ENCODE measurements at regions not wholly inside any gene's neighbourhood (a gene's known extent, or its start where the extent isn't known, plus 50 kb on each side); places are given as distances from the start of the nearest gene placed in this dataset.

GRCh38 chr10:128318366-128318765 lies 192.1 kb upstream of the MKI67 start:
- Mint-ChIP-seq H3K27me3 (peaks cover 20% of the 10 kb centered on the region), H3K27ac (no peak overlapping the region), H3K4me1 (no peaks in the 10 kb centered on the region), H3K4me3 (no peak overlapping the region), H3K36me3 (ENCODE audit: low read depth) (no peaks in the 10 kb centered on the region)
- ATAC-seq (no peak), DNase-seq (no peak)
- no peaks in the 10 kb centered on the region for H3K9me3 ChIP-seq (ENCODE audit: control insufficient read depth, low read length, poor library complexity, severe bottlenecking)

- Mint-ChIP-seq H3K4me1 (no peaks in the 10 kb centered on the region), H3K36me3 (ENCODE audit: low read depth) (no peaks in the 10 kb centered on the region), H3K4me3 (no peak overlapping the region), H3K27me3 (peaks cover 21% of the 10 kb centered on the region), H3K27ac (no peak overlapping the region)
- DNase-seq (no peak), ATAC-seq (no peak)
- H3K9me3 ChIP-seq (ENCODE audit: control insufficient read depth, low read length, poor library complexity, severe bottlenecking), result no peaks in the 10 kb centered on the region
Observed at GRCh38 chr10:128318913-128319312, 192.7 kb upstream of the MKI67 start.

- Mint-ChIP-seq H3K4me3 (no peak overlapping the region), H3K4me1 (no peaks in the 10 kb centered on the region), H3K27ac (no peak overlapping the region), H3K36me3 (ENCODE audit: low read depth) (no peaks in the 10 kb centered on the region), H3K27me3 (peaks cover 35% of the 10 kb centered on the region)
- H3K9me3 ChIP-seq (ENCODE audit: control insufficient read depth, low read length, poor library complexity, severe bottlenecking), result no peaks in the 10 kb centered on the region
- ATAC-seq, result no peak
- DNase-seq, result no peak
Observed at GRCh38 chr10:128322106-128322505, 195.9 kb upstream of the MKI67 start.

- ATAC-seq (no peak), DNase-seq (no peak)
- H3K4me1 Mint-ChIP-seq, result no peaks in the 10 kb centered on the region
- H3K4me3 Mint-ChIP-seq, result no peak overlapping the region
- no peaks in the 10 kb centered on the region for H3K36me3 Mint-ChIP-seq (ENCODE audit: low read depth)
- H3K9me3 ChIP-seq (ENCODE audit: control insufficient read depth, low read length, poor library complexity, severe bottlenecking), result no peaks in the 10 kb centered on the region
- no peak overlapping the region for H3K27ac Mint-ChIP-seq
- H3K27me3 Mint-ChIP-seq, result peaks cover 36% of the 10 kb centered on the region
Observed at GRCh38 chr10:128322950-128323349, 196.7 kb upstream of the MKI67 start.

GRCh38 chr10:128324058-128324827 lies 198.0 kb upstream of the MKI67 start:
- H3K27ac Mint-ChIP-seq, result no peak overlapping the region
- no peak for ATAC-seq
- no peaks in the 10 kb centered on the region for H3K9me3 ChIP-seq (ENCODE audit: control insufficient read depth, low read length, poor library complexity, severe bottlenecking)
- no peaks in the 10 kb centered on the region for H3K4me1 Mint-ChIP-seq
- H3K27me3 Mint-ChIP-seq, result peaks cover 42% of the 10 kb centered on the region
- DNase-seq, result no peak
- H3K4me3 Mint-ChIP-seq, result no peak overlapping the region
- H3K36me3 Mint-ChIP-seq (ENCODE audit: low read depth), result no peaks in the 10 kb centered on the region

- Mint-ChIP-seq H3K4me1 (no peaks in the 10 kb centered on the region), H3K27me3 (peaks cover 44% of the 10 kb centered on the region), H3K36me3 (ENCODE audit: low read depth) (no peaks in the 10 kb centered on the region), H3K27ac (no peak overlapping the region), H3K4me3 (no peak overlapping the region)
- H3K9me3 ChIP-seq (ENCODE audit: control insufficient read depth, low read length, poor library complexity, severe bottlenecking), result no peaks in the 10 kb centered on the region
- ATAC-seq (no peak), DNase-seq (no peak)
Observed at GRCh38 chr10:128325788-128326187, 199.6 kb upstream of the MKI67 start.

GRCh38 chr10:128326251-128326650 lies 200.0 kb upstream of the MKI67 start:
- no peak for ATAC-seq
- Mint-ChIP-seq H3K27ac (no peak overlapping the region), H3K36me3 (ENCODE audit: low read depth) (no peaks in the 10 kb centered on the region), H3K4me1 (no peaks in the 10 kb centered on the region), H3K27me3 (peaks cover 48% of the 10 kb centered on the region), H3K4me3 (no peak overlapping the region)
- no peak for DNase-seq
- H3K9me3 ChIP-seq (ENCODE audit: control insufficient read depth, low read length, poor library complexity, severe bottlenecking), result no peaks in the 10 kb centered on the region

- DNase-seq, result no peak
- no peak overlapping the region for H3K4me3 Mint-ChIP-seq
- H3K27ac Mint-ChIP-seq, result no peak overlapping the region
- H3K27me3 Mint-ChIP-seq, result peaks cover 48% of the 10 kb centered on the region
- no peaks in the 10 kb centered on the region for H3K4me1 Mint-ChIP-seq
- no peaks in the 10 kb centered on the region for H3K9me3 ChIP-seq (ENCODE audit: control insufficient read depth, low read length, poor library complexity, severe bottlenecking)
- H3K36me3 Mint-ChIP-seq (ENCODE audit: low read depth), result no peaks in the 10 kb centered on the region
- no peak for ATAC-seq
Observed at GRCh38 chr10:128326851-128327250, 200.6 kb upstream of the MKI67 start.

GRCh38 chr10:128336401-128336800 lies 210.2 kb upstream of the MKI67 start:
- Mint-ChIP-seq H3K4me1 (no peaks in the 10 kb centered on the region), H3K27ac (no peak overlapping the region), H3K4me3 (no peak overlapping the region), H3K36me3 (ENCODE audit: low read depth) (no peaks in the 10 kb centered on the region), H3K27me3 (peaks cover 30% of the 10 kb centered on the region)
- no peaks in the 10 kb centered on the region for H3K9me3 ChIP-seq (ENCODE audit: control insufficient read depth, low read length, poor library complexity, severe bottlenecking)
- ATAC-seq (no peak), DNase-seq (no peak)

GRCh38 chr10:128337860-128338378 lies 211.7 kb upstream of the MKI67 start:
- H3K4me3 Mint-ChIP-seq, result no peak overlapping the region

GRCh38 chr10:128338951-128339350 lies 212.7 kb upstream of the MKI67 start:
- Mint-ChIP-seq H3K4me1 (no peaks in the 10 kb centered on the region), H3K4me3 (no peak overlapping the region), H3K27ac (no peak overlapping the region), H3K27me3 (peaks cover 38% of the 10 kb centered on the region), H3K36me3 (ENCODE audit: low read depth) (no peaks in the 10 kb centered on the region)
- DNase-seq (no peak), ATAC-seq (no peak)
- no peaks in the 10 kb centered on the region for H3K9me3 ChIP-seq (ENCODE audit: control insufficient read depth, low read length, poor library complexity, severe bottlenecking)

More at GRCh38 chr10:128337860-128338378, 211.7 kb upstream of the MKI67 start:
- no peak for ATAC-seq
- Mint-ChIP-seq H3K27me3 (peaks cover 34% of the 10 kb centered on the region), H3K36me3 (ENCODE audit: low read depth) (no peaks in the 10 kb centered on the region), H3K27ac (no peak overlapping the region), H3K4me1 (no peaks in the 10 kb centered on the region)
- no peak for DNase-seq
- no peaks in the 10 kb centered on the region for H3K9me3 ChIP-seq (ENCODE audit: control insufficient read depth, low read length, poor library complexity, severe bottlenecking)

- DNase-seq, result no peak
- Mint-ChIP-seq H3K27ac (no peak overlapping the region), H3K27me3 (peaks cover 38% of the 10 kb centered on the region), H3K4me1 (no peaks in the 10 kb centered on the region), H3K36me3 (ENCODE audit: low read depth) (no peaks in the 10 kb centered on the region), H3K4me3 (no peak overlapping the region)
- ATAC-seq, result no peak
- no peaks in the 10 kb centered on the region for H3K9me3 ChIP-seq (ENCODE audit: control insufficient read depth, low read length, poor library complexity, severe bottlenecking)
Observed at GRCh38 chr10:128339753-128340152, 213.5 kb upstream of the MKI67 start.

GRCh38 chr10:128345353-128345752 lies 219.1 kb upstream of the MKI67 start:
- H3K4me3 Mint-ChIP-seq, result no peak overlapping the region
- peaks cover 14% of the 10 kb centered on the region for H3K27me3 Mint-ChIP-seq
- no peak for ATAC-seq
- DNase-seq, result no peak
- H3K4me1 Mint-ChIP-seq, result no peaks in the 10 kb centered on the region
- no peak overlapping the region for H3K27ac Mint-ChIP-seq
- no peaks in the 10 kb centered on the region for H3K9me3 ChIP-seq (ENCODE audit: control insufficient read depth, low read length, poor library complexity, severe bottlenecking)
- no peaks in the 10 kb centered on the region for H3K36me3 Mint-ChIP-seq (ENCODE audit: low read depth)

GRCh38 chr10:128360783-128361182 lies 234.6 kb upstream of the MKI67 start:
- DNase-seq (no peak), ATAC-seq (no peak)
- no peaks in the 10 kb centered on the region for H3K9me3 ChIP-seq (ENCODE audit: control insufficient read depth, low read length, poor library complexity, severe bottlenecking)
- peaks cover 25% of the 10 kb centered on the region for H3K27me3 Mint-ChIP-seq
- no peak overlapping the region for H3K27ac Mint-ChIP-seq
- no peaks in the 10 kb centered on the region for H3K36me3 Mint-ChIP-seq (ENCODE audit: low read depth)
- no peaks in the 10 kb centered on the region for H3K4me1 Mint-ChIP-seq
- H3K4me3 Mint-ChIP-seq, result no peak overlapping the region

Data from T-helper 17 cell (primary cell).